ENCODE measurements at regions not wholly inside any gene's neighbourhood (a gene's known extent, or its start where the extent isn't known, plus 50 kb on each side); places are given as distances from the start of the nearest gene placed in this dataset.

GRCh38 chr14:53532853-53533252, 379.7 kb upstream of the DDHD1 start:
- no peak for TF ChIP-seq CTCF (conservative IDR thresholded peaks at IDR 0.05 in 1 of 2, IDR thresholded peaks at IDR 0.05 in 1 of 2; ENCODE audit: extremely low read depth in 1 of 2, insufficient read depth in 1 of 2, low read depth in 1 of 2, low read length in 2 of 2)
- no peak for TF ChIP-seq EZH2 (IDR thresholded peaks at IDR 0.05; ENCODE audit: borderline replicate concordance, low read length)
